Spinal cord (tissue), 10 donors: ENCODE measurements at regions not wholly inside any gene's neighbourhood (a gene's known extent, or its start where the extent isn't known, plus 50 kb on each side); places are given as distances from the start of the nearest gene placed in this dataset. TPM values are rescaled to one million over a fixed set of nuclear protein-coding genes. Genes with fewer than 3 reads are reported as not detected.
"Not testable (repeated sequence)": the region's sequence is repeated elsewhere in the genome, so short reads cannot be mapped to it uniquely, and the experiment has no call there.

ENCODE experiments used
- DNase-seq, 6 donors: peaks; one replicate each; pipeline versions ENCODE4 v3.0.0 to v3.0.0-alpha.2; 2013 to 2015; ENCODE audit warnings: low spot score in 6 of 6, low read depth in 4 of 6
- H3K27ac ChIP-seq: one replicate; pipeline ENCODE4 v1.5.1; 2013; ENCODE audit warnings: low read depth, low read length, control low read depth
- H3K27me3 ChIP-seq: one replicate; pipeline ENCODE4 v1.6.1; 2013; ENCODE audit warnings: low read length; ENCODE audit not compliant: control insufficient read depth, insufficient read depth
- H3K36me3 ChIP-seq: one replicate; pipeline ENCODE4 v1.6.1; 2013; ENCODE audit warnings: low read length; ENCODE audit not compliant: control insufficient read depth, insufficient read depth
- H3K4me1 ChIP-seq: one replicate; pipeline ENCODE4 v1.6.1; 2013; ENCODE audit warnings: low read length; ENCODE audit not compliant: control insufficient read depth, insufficient read depth
- H3K4me3 ChIP-seq: one replicate; pipeline ENCODE4 v1.5.1; 2013; ENCODE audit warnings: low read depth, low read length, control low read depth
- H3K9me3 ChIP-seq: one replicate; pipeline ENCODE4 v1.6.1; 2013; ENCODE audit warnings: low read length; ENCODE audit not compliant: control insufficient read depth, insufficient read depth
- WGBS: methylation state at CpG from one replicate; pipeline ENCODE4 v1.1.5; 2013; ENCODE audit warnings: missing lambda C conversion rate; ENCODE audit not compliant: insufficient coverage; 5-methylcytosine and 5-hydroxymethylcytosine counted together
- small RNA-seq: library from RNA; depleted of rRNA; stranded (forward); fragments of <200 nt; gene quantifications from one replicate; pipeline ENCODE3, GENCODE V24; 2014; ENCODE audit warnings: low replicate concordance
- donor health status: healthy.

GRCh38 chr4:52510939-52511565, 148.0 kb downstream of the USP46 start:
- no peak overlapping the region for H3K4me3 ChIP-seq
- DNase-seq, result peak in 1 of 6 donors; percentile 2
- no peak overlapping the region for H3K27ac ChIP-seq
- H3K27me3 ChIP-seq, result no peaks in the 10 kb centered on the region
- H3K4me1 ChIP-seq, result no peaks in the 10 kb centered on the region
- no peaks in the 10 kb centered on the region for H3K36me3 ChIP-seq
- no CpG with 5 or more reads among the region's 3 CpGs for WGBS
- no peaks in the 10 kb centered on the region for H3K9me3 ChIP-seq

GRCh38 chr4:52511825-52512224, 147.3 kb downstream of the USP46 start:
- Histone ChIP-seq H3K4me1 (no peaks in the 10 kb centered on the region), H3K27me3 (no peaks in the 10 kb centered on the region), H3K9me3 (no peaks in the 10 kb centered on the region), H3K4me3 (no peak overlapping the region), H3K36me3 (no peaks in the 10 kb centered on the region), H3K27ac (no peak overlapping the region)
- DNase-seq, result no peak
- 100% methylated on average over 2 of the region's 2 CpGs for WGBS

- no peaks in the 10 kb centered on the region for H3K27me3 ChIP-seq
Measured at GRCh38 chr4:52512291-52512690, 146.8 kb downstream of the USP46 start.

GRCh38 chr4:52522093-52522492, 137.0 kb downstream of the USP46 start:
- not testable (repeated sequence) for H3K27me3 ChIP-seq, H3K4me3 ChIP-seq, H3K4me1 ChIP-seq, H3K27ac ChIP-seq, H3K36me3 ChIP-seq, H3K9me3 ChIP-seq, DNase-seq
- WGBS, result 82% methylated on average over 6 of the region's 6 CpGs

More at GRCh38 chr4:52512291-52512690, 146.8 kb downstream of the USP46 start:
- Histone ChIP-seq H3K9me3 (no peaks in the 10 kb centered on the region), H3K4me3 (no peak overlapping the region), H3K27ac (no peak overlapping the region), H3K36me3 (no peaks in the 10 kb centered on the region), H3K4me1 (no peaks in the 10 kb centered on the region)
- 41% methylated on average over 2 of the region's 2 CpGs for WGBS
- DNase-seq, result peak in 1 of 6 donors; percentile 15

- H3K4me1 ChIP-seq, result no peaks in the 10 kb centered on the region
Measured at GRCh38 chr4:52529983-52530382, 129.1 kb downstream of the USP46 start.

GRCh38 chr4:52535793-52536192, 123.3 kb downstream of the USP46 start:
- Histone ChIP-seq H3K4me3 (no peak overlapping the region), H3K36me3 (no peaks in the 10 kb centered on the region), H3K27me3 (no peaks in the 10 kb centered on the region), H3K27ac (no peak overlapping the region), H3K9me3 (no peaks in the 10 kb centered on the region), H3K4me1 (no peaks in the 10 kb centered on the region)
- DNase-seq, result no peak
- 96% methylated on average over 3 of the region's 5 CpGs for WGBS

More at GRCh38 chr4:52529983-52530382, 129.1 kb downstream of the USP46 start:
- H3K4me3 ChIP-seq, result no peak overlapping the region
- H3K27me3 ChIP-seq, result no peaks in the 10 kb centered on the region
- DNase-seq, result no peak
- H3K9me3 ChIP-seq, result no peaks in the 10 kb centered on the region
- H3K36me3 ChIP-seq, result no peaks in the 10 kb centered on the region
- WGBS, result no CpG with 5 or more reads among the region's 2 CpGs
- H3K27ac ChIP-seq, result no peak overlapping the region

Small RNA genes lying in the stretch of these regions (small RNA-seq; reads per million reads assigned to genes)
- not detected for gene RNU6-1252P
